ENCODE measurements at regions not wholly inside any gene's neighbourhood (a gene's known extent, or its start where the extent isn't known, plus 50 kb on each side); places are given as distances from the start of the nearest gene placed in this dataset.
"Not testable (repeated sequence)": the region's sequence is repeated elsewhere in the genome, so short reads cannot be mapped to it uniquely, and the experiment has no call there.

DNA sequence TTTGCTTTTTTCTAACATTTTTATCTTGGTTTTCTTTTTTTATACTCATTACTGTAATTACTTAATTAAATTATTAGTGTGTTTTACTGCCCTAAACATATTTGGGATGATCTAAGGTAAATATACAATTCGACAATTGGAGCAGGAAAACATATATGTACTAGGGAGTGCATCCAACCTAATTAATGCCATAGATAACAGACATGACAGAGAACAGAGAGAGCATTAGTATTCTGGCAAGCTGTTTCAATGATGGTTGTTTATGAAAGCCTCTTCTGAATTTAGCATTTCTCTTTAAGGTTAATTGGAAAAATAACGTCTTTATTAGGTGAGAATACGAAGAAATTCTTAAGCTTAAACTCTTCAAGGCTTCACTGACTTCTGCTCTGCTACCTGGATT is 300.1 kb upstream of the PRR16 start:
- no peak for ATAC-seq

DNA sequence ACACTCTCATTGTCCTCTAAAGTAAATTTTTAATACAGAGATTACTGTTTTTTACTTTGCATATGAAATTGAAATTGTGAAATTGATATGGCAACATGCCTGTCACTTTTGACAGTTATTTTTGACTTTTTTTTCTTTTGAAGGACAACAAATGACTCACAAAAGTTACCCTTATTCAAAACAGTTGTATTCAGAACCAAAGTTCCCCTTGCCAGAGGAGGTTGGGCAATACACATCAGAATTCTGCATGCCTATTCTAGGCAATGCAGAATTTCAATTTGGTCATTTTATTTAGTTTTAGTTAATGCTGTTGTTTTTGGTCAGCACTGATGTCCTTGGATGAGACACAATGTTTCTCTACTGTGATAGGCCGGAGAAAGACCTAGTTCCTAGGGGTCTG is 299.1 kb upstream of the PRR16 start:
- H3K36me3 ChIP-seq, result no peaks in the 10 kb centered on the region
- H3K27ac ChIP-seq, result no peak overlapping the region
- TF ChIP-seq, protein P1, sequence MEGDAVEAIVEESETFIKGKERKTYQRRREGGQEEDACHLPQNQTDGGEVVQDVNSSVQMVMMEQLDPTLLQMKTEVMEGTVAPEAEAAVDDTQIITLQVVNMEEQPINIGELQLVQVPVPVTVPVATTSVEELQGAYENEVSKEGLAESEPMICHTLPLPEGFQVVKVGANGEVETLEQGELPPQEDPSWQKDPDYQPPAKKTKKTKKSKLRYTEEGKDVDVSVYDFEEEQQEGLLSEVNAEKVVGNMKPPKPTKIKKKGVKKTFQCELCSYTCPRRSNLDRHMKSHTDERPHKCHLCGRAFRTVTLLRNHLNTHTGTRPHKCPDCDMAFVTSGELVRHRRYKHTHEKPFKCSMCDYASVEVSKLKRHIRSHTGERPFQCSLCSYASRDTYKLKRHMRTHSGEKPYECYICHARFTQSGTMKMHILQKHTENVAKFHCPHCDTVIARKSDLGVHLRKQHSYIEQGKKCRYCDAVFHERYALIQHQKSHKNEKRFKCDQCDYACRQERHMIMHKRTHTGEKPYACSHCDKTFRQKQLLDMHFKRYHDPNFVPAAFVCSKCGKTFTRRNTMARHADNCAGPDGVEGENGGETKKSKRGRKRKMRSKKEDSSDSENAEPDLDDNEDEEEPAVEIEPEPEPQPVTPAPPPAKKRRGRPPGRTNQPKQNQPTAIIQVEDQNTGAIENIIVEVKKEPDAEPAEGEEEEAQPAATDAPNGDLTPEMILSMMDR (IDR thresholded peaks at IDR 0.05), result no peak
- H3K4me3 ChIP-seq, result no peak overlapping the region
- no peaks in the 10 kb centered on the region for H3K9me3 ChIP-seq
- intact Hi-C loops (cut with DNase I), result no loop called here
- no peaks in the 10 kb centered on the region for H3K27me3 ChIP-seq
- no peaks in the 10 kb centered on the region for H3K4me1 ChIP-seq
- ATAC-seq, result no peak
- no peak for DNase-seq

More for the DNA sequence above, 300.1 kb upstream of the PRR16 start:
- Histone ChIP-seq H3K4me1 (no peaks in the 10 kb centered on the region), H3K9me3 (no peaks in the 10 kb centered on the region), H3K27me3 (no peaks in the 10 kb centered on the region), H3K4me3 (no peak overlapping the region), H3K36me3 (no peaks in the 10 kb centered on the region), H3K27ac (no peak overlapping the region)
- intact Hi-C loops (cut with DNase I), result no loop called here
- TF ChIP-seq, protein P1 (IDR thresholded peaks at IDR 0.05), result no peak
- no peak for DNase-seq

DNA sequence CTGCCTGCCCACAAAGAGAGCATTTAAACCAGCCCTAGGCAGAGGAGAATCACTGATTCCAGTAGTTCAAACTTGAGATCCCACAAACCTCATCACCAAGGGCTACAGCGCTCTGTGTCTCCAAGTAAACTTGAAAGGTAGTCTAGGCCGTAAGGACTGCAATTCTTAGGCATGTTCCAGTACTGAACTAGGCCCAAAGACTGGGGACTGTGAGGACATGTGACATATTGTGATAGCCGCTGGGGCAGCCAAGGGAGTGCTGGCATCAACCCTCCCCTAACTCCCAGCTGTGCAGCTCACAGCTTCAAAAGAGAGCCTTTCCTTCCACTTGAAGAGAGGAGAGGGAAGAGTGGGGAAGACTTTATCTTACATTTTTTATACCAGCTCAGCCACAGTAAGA is 291.0 kb upstream of the PRR16 start:
- intact Hi-C loops (cut with DNase I), result no loop called here
- DNase-seq (no peak), ATAC-seq (no peak)
- no peak overlapping the region for H3K27ac ChIP-seq
- H3K4me1 ChIP-seq, result no peaks in the 10 kb centered on the region
- no peaks in the 10 kb centered on the region for H3K9me3 ChIP-seq
- no peaks in the 10 kb centered on the region for H3K36me3 ChIP-seq
- H3K4me3 ChIP-seq, result no peak overlapping the region
- TF ChIP-seq, protein P1 (IDR thresholded peaks at IDR 0.05), result no peak
- H3K27me3 ChIP-seq, result no peaks in the 10 kb centered on the region

DNA sequence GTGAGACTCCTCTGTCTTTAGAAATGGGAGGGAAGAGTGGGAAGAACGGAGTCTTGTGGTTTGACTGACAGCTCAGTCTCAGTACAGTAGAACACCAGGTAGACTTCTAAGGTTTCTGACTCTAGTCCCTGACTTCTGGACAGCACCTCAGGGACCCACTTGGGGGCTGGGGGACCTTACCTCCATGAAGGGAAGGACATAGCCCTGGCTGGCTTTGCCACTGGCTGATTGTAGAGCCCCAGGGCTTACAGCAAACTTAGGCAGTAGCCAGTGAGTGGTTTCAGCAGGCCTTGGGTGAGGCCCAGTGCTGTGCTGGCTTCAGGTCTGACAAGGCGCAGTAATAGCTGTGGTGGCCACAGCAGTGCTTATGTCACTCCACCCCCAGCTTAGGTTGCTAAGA is 290.0 kb upstream of the PRR16 start:
- no peaks in the 10 kb centered on the region for H3K4me1 ChIP-seq
- no peaks in the 10 kb centered on the region for H3K9me3 ChIP-seq
- H3K27me3 ChIP-seq, result no peaks in the 10 kb centered on the region
- ATAC-seq, result peak; percentile 22
- H3K27ac ChIP-seq, result no peak overlapping the region
- TF ChIP-seq, protein P1 (IDR thresholded peaks at IDR 0.05), result no peak
- intact Hi-C loops (cut with DNase I), result no loop called here
- no peak for DNase-seq
- no peak overlapping the region for H3K4me3 ChIP-seq
- H3K36me3 ChIP-seq, result no peaks in the 10 kb centered on the region

DNA sequence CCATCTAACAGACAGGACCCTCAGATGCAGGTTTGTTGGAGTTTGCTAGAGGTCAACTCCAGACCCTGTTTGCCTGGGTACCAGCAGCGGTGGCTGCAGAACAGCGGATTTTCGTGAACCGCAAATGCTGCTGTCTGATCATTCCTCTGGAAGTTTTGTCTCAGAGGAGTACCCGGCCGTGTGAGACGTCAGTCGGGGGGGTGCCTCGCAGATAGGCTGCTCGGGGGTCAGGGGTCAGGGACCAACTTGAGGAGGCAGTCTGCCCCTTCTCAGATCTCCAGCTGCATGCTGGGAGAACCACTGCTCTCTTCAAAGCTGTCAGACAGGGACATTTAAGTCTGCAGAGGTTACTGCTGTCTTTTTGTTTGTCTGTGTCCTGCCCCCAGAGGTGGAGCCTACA is 282.9 kb upstream of the PRR16 start:
- H3K9me3 ChIP-seq; ATAC-seq; intact Hi-C loops (cut with DNase I); H3K4me3 ChIP-seq; H3K36me3 ChIP-seq; H3K27me3 ChIP-seq; DNase-seq; H3K27ac ChIP-seq; H3K4me1 ChIP-seq: not testable (repeated sequence)

DNA sequence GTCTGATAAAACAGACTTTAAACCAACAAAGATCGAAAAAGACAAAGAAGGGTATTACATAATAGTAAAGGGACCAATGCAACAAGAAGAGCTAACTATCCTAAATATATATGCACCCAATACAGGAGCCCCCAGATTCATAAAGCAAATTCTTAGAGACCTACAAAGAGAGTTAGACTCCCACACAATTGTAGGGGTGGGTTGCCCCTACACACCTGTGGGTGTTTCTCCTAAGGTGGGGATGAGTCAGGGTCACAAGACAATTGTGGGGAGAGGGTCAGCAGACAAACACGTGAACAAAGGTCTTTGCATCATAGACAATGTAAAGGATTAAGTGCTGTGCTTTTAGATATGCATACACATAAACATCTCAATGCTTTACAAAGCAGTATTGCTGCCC is 269.4 kb upstream of the PRR16 start:
- H3K4me1 ChIP-seq; ATAC-seq; H3K27ac ChIP-seq; H3K36me3 ChIP-seq; DNase-seq; H3K9me3 ChIP-seq; intact Hi-C loops (cut with DNase I); H3K4me3 ChIP-seq; H3K27me3 ChIP-seq: not testable (repeated sequence)

DNA sequence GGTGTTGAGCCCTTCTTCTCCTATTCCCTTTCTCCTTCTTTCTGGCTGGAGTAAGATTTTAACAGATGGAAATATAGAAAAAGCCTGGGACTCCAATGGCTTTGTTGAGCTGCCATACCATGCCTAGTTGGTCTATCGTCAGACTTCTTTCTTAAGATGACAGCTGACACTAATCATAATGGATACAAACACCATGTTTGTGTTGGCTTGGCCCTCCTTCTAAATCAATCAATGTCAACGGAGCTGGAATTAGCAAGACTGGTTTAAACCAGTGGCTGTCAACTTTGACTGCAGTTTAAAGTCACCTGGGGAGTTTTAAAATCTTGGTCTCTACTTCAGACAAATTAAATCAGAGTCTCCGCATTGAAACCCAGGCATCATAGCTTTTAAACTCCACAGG is 264.5 kb upstream of the PRR16 start:
- intact Hi-C loops (cut with DNase I), result no loop called here
- Histone ChIP-seq H3K9me3 (no peaks in the 10 kb centered on the region), H3K27me3 (no peaks in the 10 kb centered on the region), H3K4me3 (no peak overlapping the region), H3K4me1 (no peaks in the 10 kb centered on the region), H3K36me3 (no peaks in the 10 kb centered on the region), H3K27ac (no peak overlapping the region)
- no peak for DNase-seq
- TF ChIP-seq, protein P1 (IDR thresholded peaks at IDR 0.05), result no peak
- ATAC-seq, result no peak

Data from upper lobe of right lung (tissue), 1 donor.